ENCODE measurements at regions not wholly inside any gene's neighbourhood (a gene's known extent, or its start where the extent isn't known, plus 50 kb on each side); places are given as distances from the start of the nearest gene placed in this dataset.

DNA sequence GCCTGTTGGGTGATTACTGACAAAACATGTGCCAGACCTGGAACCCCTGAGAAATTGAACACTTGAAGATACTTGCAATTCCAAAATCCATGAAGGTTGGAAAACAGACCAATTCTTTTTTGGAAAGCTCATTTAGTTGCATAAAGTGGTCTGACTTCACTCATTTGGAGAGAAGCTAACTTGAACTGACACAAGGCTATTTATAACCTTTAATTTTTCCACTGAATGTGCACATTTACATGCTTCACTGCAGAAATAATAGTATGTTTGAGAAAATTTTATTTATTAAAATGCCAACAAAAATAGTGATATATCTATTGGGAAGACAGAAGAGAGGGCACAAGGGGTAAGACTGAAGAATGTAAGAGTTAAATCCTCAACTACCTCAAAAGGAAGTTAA lies 92.1 kb downstream of the MOBP start:
- TF ChIP-seq, protein P1, sequence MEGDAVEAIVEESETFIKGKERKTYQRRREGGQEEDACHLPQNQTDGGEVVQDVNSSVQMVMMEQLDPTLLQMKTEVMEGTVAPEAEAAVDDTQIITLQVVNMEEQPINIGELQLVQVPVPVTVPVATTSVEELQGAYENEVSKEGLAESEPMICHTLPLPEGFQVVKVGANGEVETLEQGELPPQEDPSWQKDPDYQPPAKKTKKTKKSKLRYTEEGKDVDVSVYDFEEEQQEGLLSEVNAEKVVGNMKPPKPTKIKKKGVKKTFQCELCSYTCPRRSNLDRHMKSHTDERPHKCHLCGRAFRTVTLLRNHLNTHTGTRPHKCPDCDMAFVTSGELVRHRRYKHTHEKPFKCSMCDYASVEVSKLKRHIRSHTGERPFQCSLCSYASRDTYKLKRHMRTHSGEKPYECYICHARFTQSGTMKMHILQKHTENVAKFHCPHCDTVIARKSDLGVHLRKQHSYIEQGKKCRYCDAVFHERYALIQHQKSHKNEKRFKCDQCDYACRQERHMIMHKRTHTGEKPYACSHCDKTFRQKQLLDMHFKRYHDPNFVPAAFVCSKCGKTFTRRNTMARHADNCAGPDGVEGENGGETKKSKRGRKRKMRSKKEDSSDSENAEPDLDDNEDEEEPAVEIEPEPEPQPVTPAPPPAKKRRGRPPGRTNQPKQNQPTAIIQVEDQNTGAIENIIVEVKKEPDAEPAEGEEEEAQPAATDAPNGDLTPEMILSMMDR (IDR thresholded peaks at IDR 0.05; ENCODE audit: poor library complexity, severe bottlenecking): no peak
- no peak for TF ChIP-seq POLR2AphosphoS5 (IDR thresholded peaks at IDR 0.05)

Data from neural cell (in vitro differentiated cells).